IMR-90 (cell line): ENCODE measurements at regions not wholly inside any gene's neighbourhood (a gene's known extent, or its start where the extent isn't known, plus 50 kb on each side); places are given as distances from the start of the nearest gene placed in this dataset.

Experiments
- ATAC-seq: fragments of 200-7000 bp; cut with Tn5 transposase; 2 replicates; pipeline ENCODE4 v1.9.1; 2020; ENCODE audit warnings: low read depth, mild to moderate bottlenecking, moderate library complexity
- BruUV-seq: library from RNA; stranded (reverse); fragments of 400-500 nt; replicated peaks from 2 replicates; lab custom pipeline; 2021; lab: Mats Ljungman, UMichigan
- CTCF ChIA-PET: fragments of 300-600 bp; formaldehyde crosslinking; extraction: SDS; loops from one replicate; lab custom pipeline; 2021; ENCODE audit warnings: antibody characterized with exemption; lab: Yijun Ruan, JAX
- POLR2A ChIA-PET: fragments of 300-600 bp; sonication (Branson Sonifier 250); formaldehyde crosslinking; loops from one replicate; lab custom pipeline; 2022; ENCODE audit warnings: antibody characterized with exemption; ENCODE audit not compliant: unreplicated experiment; lab: Charles Lee
- DNase-seq: peaks from one replicate; pipeline ENCODE4 v3.0.0; 2013
- H2AFZ ChIP-seq: replicated peaks from 2 replicates; pipeline ENCODE3; 2013; ENCODE audit warnings: low read length, mild to moderate bottlenecking; ENCODE audit not compliant: poor library complexity
- H2AK5ac ChIP-seq: 2 replicates; pipeline ENCODE4 v1.6.1; 2013; ENCODE audit warnings: low read depth, low read length, inconsistent platforms
- H2AK9ac ChIP-seq: replicated peaks from 2 replicates; pipeline ENCODE3; 2013; ENCODE audit warnings: mild to moderate bottlenecking, low read depth, low read length, moderate library complexity; ENCODE audit not compliant: poor library complexity
- H2BK120ac ChIP-seq: 2 replicates; pipeline ENCODE4 v1.6.1; 2013; ENCODE audit warnings: low read depth, low read length, inconsistent platforms
- H2BK15ac ChIP-seq: 3 replicates; pipeline ENCODE4 v1.6.1; 2013; ENCODE audit warnings: low read depth, low read length, inconsistent platforms
- H2BK20ac ChIP-seq: 2 replicates; pipeline ENCODE4 v1.6.1; 2013; ENCODE audit warnings: low read depth, mild to moderate bottlenecking, inconsistent platforms, low read length, moderate library complexity
- H2BK5ac ChIP-seq: 2 replicates; pipeline ENCODE4 v1.6.1; 2013; ENCODE audit warnings: mild to moderate bottlenecking, low read depth, low read length, inconsistent platforms; ENCODE audit not compliant: poor library complexity, severe bottlenecking
- H3K14ac ChIP-seq: replicated peaks from 2 replicates; pipeline ENCODE4 v1.6.1; 2013; ENCODE audit warnings: low read depth, low read length, inconsistent platforms
- H3K18ac ChIP-seq: 2 replicates; pipeline ENCODE4 v1.6.1; 2013; ENCODE audit warnings: low read depth, low read length, control low read depth
- H3K23ac ChIP-seq: 2 replicates; pipeline ENCODE4 v1.6.1; 2013; ENCODE audit warnings: low read depth, low read length, inconsistent platforms
- H3K27ac ChIP-seq: 2 replicates; pipeline ENCODE4 v1.5.1; 2013; ENCODE audit warnings: mild to moderate bottlenecking, control low read depth, low read length; ENCODE audit not compliant: insufficient read depth
- H3K27me3 ChIP-seq: 2 replicates; pipeline ENCODE4 v1.6.1; 2013; ENCODE audit warnings: low read length; ENCODE audit not compliant: control insufficient read depth, insufficient read depth
- H3K36me3 ChIP-seq: 2 replicates; pipeline ENCODE4 v1.6.1; 2013; ENCODE audit warnings: low read length, mixed read lengths; ENCODE audit not compliant: control insufficient read depth, insufficient read depth
- H3K4ac ChIP-seq: 2 replicates; pipeline ENCODE4 v1.6.1; 2013; ENCODE audit warnings: low read depth, low read length, inconsistent platforms
- H3K4me1 ChIP-seq: 2 replicates; pipeline ENCODE4 v1.6.1; 2013; ENCODE audit warnings: low read length, mixed read lengths; ENCODE audit not compliant: control insufficient read depth, insufficient read depth
- H3K4me2 ChIP-seq: 2 replicates; pipeline ENCODE4 v1.6.1; 2013; ENCODE audit warnings: low read depth, mild to moderate bottlenecking, control low read depth, low read length, moderate library complexity
- H3K4me3 ChIP-seq: 2 replicates; pipeline ENCODE4 v1.5.1; 2013; ENCODE audit warnings: low read depth, mild to moderate bottlenecking, control low read depth, low read length, moderate library complexity; ENCODE audit not compliant: insufficient read depth
- H3K56ac ChIP-seq: 2 replicates; pipeline ENCODE4 v1.6.1; 2013; ENCODE audit warnings: low read length, inconsistent platforms; ENCODE audit not compliant: insufficient read depth; ENCODE audit errors: extremely low read depth
- H3K79me1 ChIP-seq, 2 experiments: 2 replicates each; pipeline ENCODE4 v1.6.1; 2013; ENCODE audit warnings: low read length in 2 of 2, inconsistent platforms in 1 of 2, low read depth in 1 of 2
- H3K9ac ChIP-seq: 2 replicates; pipeline ENCODE4 v1.6.1; 2013; ENCODE audit warnings: low read depth, low read length, control low read depth
- H3K9me1 ChIP-seq: 2 replicates; pipeline ENCODE4 v1.6.1; 2013; ENCODE audit warnings: low read length, inconsistent platforms; ENCODE audit not compliant: insufficient read depth
- H3K9me3 ChIP-seq: 2 replicates; pipeline ENCODE4 v1.6.1; 2013; ENCODE audit warnings: low read length; ENCODE audit not compliant: control insufficient read depth, insufficient read depth
- H4K20me1 ChIP-seq: 2 replicates; pipeline ENCODE4 v1.6.1; 2013; ENCODE audit warnings: low read length, inconsistent platforms; ENCODE audit not compliant: insufficient read depth
- H4K5ac ChIP-seq: 2 replicates; pipeline ENCODE4 v1.6.1; 2013; ENCODE audit warnings: mild to moderate bottlenecking, low read depth, low read length, control low read depth
- H4K8ac ChIP-seq, 2 experiments: 2 replicates each; pipeline ENCODE4 v1.6.1; 2013; ENCODE audit warnings: low read depth in 2 of 2, low read length in 2 of 2, control low read depth in 1 of 2, inconsistent platforms in 1 of 2
- H4K91ac ChIP-seq: 2 replicates; pipeline ENCODE4 v1.6.1; 2013; ENCODE audit warnings: low read depth, low read length, inconsistent platforms; ENCODE audit not compliant: insufficient read depth
- CTCF ChIP-seq: conservative IDR thresholded peaks from 2 replicates; pipeline ENCODE4 v1.5.1; 2012; ENCODE audit warnings: mild to moderate bottlenecking, low read depth, low read length, improper control_type of control experiment
- USF2 ChIP-seq: fragments of 150-350 bp; IDR thresholded peaks from 2 replicates; pipeline ENCODE4 v1.6.1; 2017; ENCODE audit warnings: mild to moderate bottlenecking, antibody characterized with exemption, low read length, low read depth
- WGBS, 2 experiments: methylation state at CpG; one replicate each; pipeline versions ENCODE4 v1.1.5 to v1.1.7; 2013; ENCODE audit warnings: missing lambda C conversion rate in 2 of 2; ENCODE audit not compliant: insufficient read length in 1 of 2; ENCODE audit errors: extremely low coverage in 2 of 2; 5-methylcytosine and 5-hydroxymethylcytosine counted together
- dilution Hi-C: fragments of 300-500 bp; cut with HindIII; formaldehyde crosslinking; loops from one replicate; pipeline ENCODE4 v1.14.3; 2018; ENCODE audit warnings: low sequenced_read_pairs; ENCODE audit not compliant: unreplicated experiment
- in situ Hi-C: fragments of 300-500 bp; cut with MboI; formaldehyde crosslinking; loops from 3 replicates; pipeline ENCODE4 v1.14.3; 2019; ENCODE audit warnings: low sequenced_read_pairs, inconsistent platforms, mixed read lengths
- intact Hi-C: fragments of 100-400 bp; cut with micrococcal nuclease; formaldehyde crosslinking; loops from 2 replicates; pipeline ENCODE4 v1.10.0; 2022

GRCh38 chr10:128178302-128178958, 52.2 kb upstream of the MKI67 start:
- Histone ChIP-seq H3K4me1 (no peaks in the 10 kb centered on the region), H3K4me3 (no peak overlapping the region), H4K8ac (no peak overlapping the region), H4K5ac (no peak overlapping the region), H2AFZ (no peak overlapping the region), H3K9ac (no peak overlapping the region), H3K18ac (no peak overlapping the region), H3K9me1 (no peaks in the 10 kb centered on the region), H2AK5ac (no peak overlapping the region), H2AK9ac (no peak overlapping the region), H3K27me3 (no peaks in the 10 kb centered on the region), H3K27ac (no peak overlapping the region), H3K23ac (no peak overlapping the region), H3K4me2 (no peak overlapping the region), H3K56ac (no peak overlapping the region), H2BK5ac (no peak overlapping the region), H2BK15ac (no peak overlapping the region), H3K4ac (no peak overlapping the region), H4K91ac (no peak overlapping the region), H4K20me1 (no peaks in the 10 kb centered on the region), H2BK20ac (no peak overlapping the region), H3K79me1 (no peaks in the 10 kb centered on the region), H3K36me3 (no peaks in the 10 kb centered on the region), H3K9me3 (0 out of 2 replicates have a peak, but pooled peaks cover 2% of the 10 kb centered on the region), H2BK120ac (no peak overlapping the region), H3K14ac (no peak overlapping the region)
- ChIA-PET CTCF (interaction anchor here (0.6 to 1.2 kb wide), 4 partner anchors 9 to 18 kb away, joined by 3 to 5 read pairs (median 4); no protein-coding TSS in a partner anchor), POLR2A (no interaction called here)
- intact Hi-C loops = no loop called here
- no CpG with 5 or more reads among the region's 7 CpGs for WGBS, 2 experiments
- DNase-seq (peak; percentile 14), ATAC-seq (no peak; the same call in 1 of the 2 replicates)
- in situ Hi-C loops = no loop called here
- TF ChIP-seq CTCF (peak; percentile 36; the same call in 1 of the 2 replicates), USF2 (no peak)
- BruUV-seq = no TSS peak
- dilution Hi-C loops = no loop called here
